Epithelial cell of proximal tubule (primary cell): ENCODE measurements at regions not wholly inside any gene's neighbourhood (a gene's known extent, or its start where the extent isn't known, plus 50 kb on each side); places are given as distances from the start of the nearest gene placed in this dataset.

Experiments
- DNase-seq: peaks from one replicate; pipeline ENCODE4 v3.0.0-alpha.2; 2011; ENCODE audit warnings: low read depth
- H3K4me3 ChIP-seq: 2 replicates; pipeline ENCODE4 v1.5.1; 2011; ENCODE audit warnings: low read depth, mild to moderate bottlenecking, low read length
- CTCF ChIP-seq: conservative IDR thresholded peaks from 2 replicates; pipeline ENCODE4 v1.5.1; 2012; ENCODE audit warnings: low read depth, mild to moderate bottlenecking, low read length

DNA sequence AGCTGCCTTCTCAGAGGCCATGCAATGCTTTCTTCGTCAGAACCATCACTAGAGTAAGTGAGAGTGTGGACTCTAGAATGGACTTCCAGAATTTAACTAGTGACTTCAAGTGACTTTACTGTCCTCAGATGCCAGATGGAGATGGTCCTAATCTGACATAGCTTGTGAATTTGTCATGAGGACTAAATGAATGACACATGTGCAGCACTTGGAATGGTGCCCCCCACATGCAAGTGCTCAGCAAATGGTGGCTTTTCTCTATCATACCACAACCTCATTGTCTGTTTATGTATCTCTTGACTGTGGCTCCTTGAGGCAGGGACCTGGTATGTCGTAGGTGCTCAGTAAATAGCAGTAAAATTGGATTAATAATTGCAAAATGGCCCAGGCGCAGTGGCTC lies 91.6 kb upstream of the STX18 start:
- DNase-seq: no peak
- no peak overlapping the region for H3K4me3 ChIP-seq
- no peak for TF ChIP-seq CTCF

DNA sequence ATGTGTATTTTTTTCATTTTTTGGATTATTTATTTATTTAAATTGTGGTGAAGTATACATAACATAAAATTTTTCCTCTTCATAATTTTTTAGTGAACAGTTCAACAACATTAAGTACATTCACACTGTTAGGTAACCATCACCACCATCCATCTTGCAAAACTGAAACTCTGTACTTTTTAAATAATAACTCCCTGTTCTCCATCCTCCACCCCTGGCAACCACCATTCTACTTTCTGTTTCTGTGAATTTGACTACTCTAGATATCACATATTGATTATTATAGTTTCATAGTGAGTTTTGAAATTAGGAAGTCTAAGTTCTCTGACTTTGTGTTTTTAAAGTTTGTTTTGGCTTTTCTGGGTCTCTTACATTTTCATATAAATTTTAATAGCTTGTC lies 89.3 kb upstream of the STX18 start:
- TF ChIP-seq CTCF: no peak
- DNase-seq: no peak
- no peak overlapping the region for H3K4me3 ChIP-seq

DNA sequence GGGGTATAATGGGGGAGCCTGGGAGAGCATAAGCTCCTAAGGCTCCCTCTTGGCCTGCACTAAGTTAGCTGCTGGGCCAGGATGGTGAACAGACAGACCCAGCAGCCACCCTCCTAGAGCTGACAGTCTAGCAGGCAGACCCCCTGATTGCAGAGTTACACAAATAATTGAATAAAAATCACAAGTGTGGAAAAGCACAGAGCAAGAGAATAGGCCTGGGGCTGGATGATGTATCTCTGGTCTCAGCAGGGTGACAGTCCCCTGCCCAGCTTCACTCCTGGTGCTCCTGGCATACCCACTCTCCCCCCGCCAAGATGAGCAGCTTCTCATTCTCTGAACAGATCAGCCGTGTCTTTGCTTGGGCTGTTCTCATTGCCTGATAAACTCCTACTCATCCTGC lies 86.1 kb upstream of the STX18 start:
- no peak for DNase-seq
- no peak overlapping the region for H3K4me3 ChIP-seq
- no peak for TF ChIP-seq CTCF

DNA sequence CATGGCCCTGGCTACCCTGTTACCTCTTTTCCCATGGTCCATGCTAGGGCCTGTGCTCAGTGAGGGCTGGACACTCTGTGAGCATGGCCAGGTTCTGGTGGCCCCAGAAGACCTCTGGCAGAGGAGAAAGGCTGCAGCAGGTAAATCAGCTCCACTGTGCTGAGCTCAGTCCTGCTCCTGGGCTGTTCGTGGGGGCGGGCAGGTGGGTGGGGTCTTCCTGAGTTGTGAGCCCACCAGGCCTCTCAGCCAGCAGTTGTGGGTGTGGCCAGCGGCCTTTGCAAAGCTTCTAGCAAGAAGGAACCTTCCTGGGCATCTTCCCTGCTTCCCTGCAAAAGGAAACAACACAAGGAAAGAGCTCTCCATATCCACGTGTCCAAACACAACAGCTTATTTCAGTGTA lies 85.3 kb upstream of the STX18 start:
- TF ChIP-seq CTCF: no peak
- DNase-seq: no peak
- H3K4me3 ChIP-seq: no peak overlapping the region

GRCh38 chr4:4625488-4625887 lies 83.6 kb upstream of the STX18 start:
- TF ChIP-seq CTCF: no peak
- no peak overlapping the region for H3K4me3 ChIP-seq
- no peak for DNase-seq

DNA sequence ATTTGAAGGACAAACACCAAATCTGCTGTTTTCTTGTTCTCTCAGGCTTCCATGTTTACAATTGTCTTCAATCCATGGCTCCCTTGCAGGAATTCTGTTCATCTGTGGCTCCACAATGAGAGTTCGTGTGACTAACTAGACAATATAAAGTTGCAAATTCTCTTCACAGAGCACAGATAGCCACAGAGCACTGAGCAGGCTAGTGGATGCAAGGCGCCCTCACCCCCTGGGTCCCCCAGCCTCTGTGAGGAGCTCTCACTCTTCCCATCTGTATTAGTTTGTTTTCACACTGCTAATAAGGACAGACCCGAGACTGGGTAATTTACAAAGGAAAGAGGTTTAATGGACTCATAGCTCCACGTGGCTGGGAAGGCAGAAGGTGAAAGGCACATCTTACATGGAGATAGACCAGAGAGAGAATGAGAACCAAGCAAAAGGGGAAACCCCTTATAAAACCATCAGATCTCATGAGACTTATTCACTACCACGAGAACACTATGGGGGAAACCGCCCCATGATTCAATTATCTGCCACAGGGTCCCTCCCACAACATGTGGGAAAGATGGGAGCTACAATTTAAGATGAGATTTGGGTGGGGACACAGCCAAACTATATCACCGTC lies 82.5 kb upstream of the STX18 start:
- no peak for DNase-seq
- TF ChIP-seq CTCF: no peak
- no peak overlapping the region for H3K4me3 ChIP-seq

DNA sequence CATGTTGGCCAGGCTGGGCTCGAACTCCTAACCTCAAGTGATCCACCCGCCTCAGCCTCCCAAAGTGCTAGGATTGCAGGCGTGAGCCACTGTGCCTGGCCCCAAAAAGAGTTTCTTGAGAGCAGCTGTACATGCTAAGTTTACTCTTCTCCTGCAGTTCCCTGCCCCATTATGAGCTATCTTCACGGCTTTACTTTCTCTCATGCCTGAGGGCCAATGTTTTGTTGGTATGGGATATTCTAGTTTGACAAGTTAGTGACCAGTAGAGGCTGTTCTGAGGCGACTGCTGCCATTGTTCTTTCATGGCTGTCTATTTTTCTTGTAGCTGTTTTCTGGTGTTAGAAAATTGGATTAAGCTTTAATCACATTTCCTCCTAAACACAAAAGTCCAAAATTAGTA lies 78.0 kb upstream of the STX18 start:
- no peak for DNase-seq
- no peak overlapping the region for H3K4me3 ChIP-seq
- no peak for TF ChIP-seq CTCF
